Karpas-422 (cell line): ENCODE measurements at regions not wholly inside any gene's neighbourhood (a gene's known extent, or its start where the extent isn't known, plus 50 kb on each side); places are given as distances from the start of the nearest gene placed in this dataset.
"Not testable (repeated sequence)": the region's sequence is repeated elsewhere in the genome, so short reads cannot be mapped to it uniquely, and the experiment has no call there.

Source experiments
- DNase-seq: peaks from one replicate; pipeline ENCODE4 v3.0.0-alpha.2; 2015
- H2AFZ ChIP-seq: fragments of 200-600 bp; sonication (generic); 2 replicates; pipeline ENCODE4 v1.6.1; 2014; ENCODE audit warnings: antibody characterized with exemption, low read length, mixed read lengths
- H3K27ac ChIP-seq: fragments of 200-600 bp; sonication (generic); 2 replicates; pipeline ENCODE4 v1.5.1; 2014; ENCODE audit warnings: mild to moderate bottlenecking, low read length, moderate library complexity
- H3K27me3 ChIP-seq: fragments of 200-600 bp; sonication (generic); 2 replicates; pipeline ENCODE4 v1.6.1; 2014; ENCODE audit warnings: low read length, mixed read lengths
- H3K36me3 ChIP-seq: fragments of 200-600 bp; sonication (generic); 2 replicates; pipeline ENCODE4 v1.6.1; 2014; ENCODE audit warnings: low read length, mixed read lengths; ENCODE audit not compliant: insufficient read depth
- H3K4me1 ChIP-seq: fragments of 200-600 bp; sonication (generic); 2 replicates; pipeline ENCODE4 v1.6.1; 2014; ENCODE audit warnings: mild to moderate bottlenecking, low read length, mixed read lengths
- H3K4me2 ChIP-seq: fragments of 200-600 bp; sonication (generic); 2 replicates; pipeline ENCODE4 v1.6.1; 2014; ENCODE audit warnings: low read length, low read depth, mild to moderate bottlenecking; ENCODE audit not compliant: poor library complexity, severe bottlenecking
- H3K4me3 ChIP-seq: fragments of 200-600 bp; sonication (generic); 2 replicates; pipeline ENCODE4 v1.5.1; 2014; ENCODE audit warnings: mild to moderate bottlenecking, antibody characterized with exemption, low read length, mixed read lengths
- H3K79me2 ChIP-seq: fragments of 200-600 bp; sonication (generic); 2 replicates; pipeline ENCODE4 v1.6.1; 2014; ENCODE audit warnings: mild to moderate bottlenecking, low read length, mixed read lengths
- H3K9ac ChIP-seq: fragments of 200-600 bp; sonication (generic); 2 replicates; pipeline ENCODE4 v1.6.0; 2014; ENCODE audit warnings: low read length
- H3K9me2 ChIP-seq: fragments of 200-600 bp; sonication (generic), shearing (Covaris generic); replicated peaks from 2 replicates; pipeline ENCODE4 v1.6.0; 2014; ENCODE audit warnings: mild to moderate bottlenecking, low read length, moderate library complexity; ENCODE audit not compliant: insufficient read depth
- H3K9me3 ChIP-seq: fragments of 300-700, 200-600 bp; sonication (generic); 2 replicates; pipeline ENCODE4 v1.6.1; 2014; ENCODE audit warnings: low read length, mixed read lengths
- H4K20me1 ChIP-seq: fragments of 200-600 bp; sonication (generic); 2 replicates; pipeline ENCODE4 v1.6.1; 2014; ENCODE audit warnings: mild to moderate bottlenecking, antibody characterized with exemption, low read length, low read depth; ENCODE audit not compliant: insufficient read depth

DNA sequence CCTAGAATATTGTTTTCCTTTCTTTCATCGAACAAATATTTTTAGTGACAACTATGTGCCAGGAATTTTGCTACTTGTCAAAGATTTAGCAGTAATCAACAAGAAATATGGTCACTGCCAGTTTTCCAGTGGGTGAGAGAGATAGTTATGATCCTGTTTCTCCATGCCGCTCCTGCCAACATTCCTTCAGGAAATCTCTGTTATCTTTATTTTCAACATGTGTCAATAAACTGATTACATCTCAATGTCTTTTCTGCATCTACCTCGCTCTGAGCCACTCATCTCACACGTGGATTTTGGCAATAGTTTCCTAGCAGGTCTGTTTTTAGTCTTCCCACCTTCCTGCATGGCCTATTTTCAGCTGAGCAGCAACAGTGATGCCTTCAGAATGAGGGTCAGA, 650.0 kb upstream of the STXBP6 start:
- Histone ChIP-seq H3K4me1 (no peaks in the 10 kb centered on the region), H3K27me3 (no peaks in the 10 kb centered on the region), H3K9me3 (peaks cover 58% of the 10 kb centered on the region), H3K4me2 (no peak overlapping the region), H4K20me1 (no peaks in the 10 kb centered on the region), H3K4me3 (no peak overlapping the region), H3K9me2 (no peaks in the 10 kb centered on the region), H3K79me2 (no peaks in the 10 kb centered on the region), H2AFZ (no peak overlapping the region), H3K9ac (no peak overlapping the region), H3K27ac (no peak overlapping the region), H3K36me3 (no peaks in the 10 kb centered on the region)
- no peak for DNase-seq

DNA sequence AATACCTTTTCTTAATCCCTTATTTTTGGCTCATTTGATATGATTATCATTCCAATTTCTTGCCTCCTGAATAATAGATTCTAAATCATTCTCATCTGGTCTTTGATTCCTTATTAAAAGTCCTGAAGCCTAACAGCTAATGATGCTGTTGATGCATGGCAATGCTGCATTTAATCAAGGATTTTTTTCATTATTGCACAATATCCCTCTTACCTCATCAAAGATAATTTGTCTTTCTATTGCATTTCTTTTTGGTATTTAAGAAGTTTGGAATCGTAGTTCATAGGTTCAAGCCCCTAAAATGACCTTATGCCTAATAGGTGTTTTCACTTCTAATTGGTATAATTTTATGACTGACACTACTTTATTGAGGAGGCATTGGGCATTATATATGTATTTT, 648.2 kb upstream of the STXBP6 start:
- Histone ChIP-seq H3K79me2 (no peaks in the 10 kb centered on the region), H4K20me1 (no peaks in the 10 kb centered on the region), H3K36me3 (no peaks in the 10 kb centered on the region), H3K4me1 (no peaks in the 10 kb centered on the region), H2AFZ (no peak overlapping the region), H3K27me3 (no peaks in the 10 kb centered on the region), H3K27ac (no peak overlapping the region), H3K4me3 (no peak overlapping the region), H3K9me2 (no peaks in the 10 kb centered on the region), H3K4me2 (no peak overlapping the region), H3K9me3 (peaks cover 69% of the 10 kb centered on the region), H3K9ac (no peak overlapping the region)
- no peak for DNase-seq

DNA sequence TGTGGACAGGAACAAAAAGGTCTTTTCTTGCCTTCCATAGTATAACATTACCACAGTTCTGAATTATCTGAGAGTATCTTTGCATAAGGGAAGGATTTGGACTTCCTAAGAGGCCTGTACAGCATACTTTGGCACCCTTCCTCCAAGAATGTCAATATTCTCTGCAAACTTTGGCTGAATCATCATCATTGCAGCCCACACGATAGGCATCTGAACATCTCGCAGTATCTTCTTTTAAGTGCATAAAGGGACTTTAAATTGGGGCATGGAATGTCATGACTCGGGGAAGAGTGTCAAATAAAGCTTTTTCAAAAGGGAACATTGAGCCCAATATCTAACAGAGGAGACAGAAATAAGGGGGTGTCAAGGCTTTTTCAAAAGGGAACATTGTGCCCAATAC, 646.2 kb upstream of the STXBP6 start:
- Histone ChIP-seq H3K9me3 (peaks cover 68% of the 10 kb centered on the region), H3K27ac (no peak overlapping the region), H3K9ac (no peak overlapping the region), H3K4me3 (no peak overlapping the region), H2AFZ (no peak overlapping the region), H3K79me2 (no peaks in the 10 kb centered on the region), H3K4me1 (no peaks in the 10 kb centered on the region), H3K9me2 (no peaks in the 10 kb centered on the region), H4K20me1 (no peaks in the 10 kb centered on the region), H3K4me2 (no peak overlapping the region), H3K36me3 (no peaks in the 10 kb centered on the region), H3K27me3 (no peaks in the 10 kb centered on the region)
- no peak for DNase-seq

DNA sequence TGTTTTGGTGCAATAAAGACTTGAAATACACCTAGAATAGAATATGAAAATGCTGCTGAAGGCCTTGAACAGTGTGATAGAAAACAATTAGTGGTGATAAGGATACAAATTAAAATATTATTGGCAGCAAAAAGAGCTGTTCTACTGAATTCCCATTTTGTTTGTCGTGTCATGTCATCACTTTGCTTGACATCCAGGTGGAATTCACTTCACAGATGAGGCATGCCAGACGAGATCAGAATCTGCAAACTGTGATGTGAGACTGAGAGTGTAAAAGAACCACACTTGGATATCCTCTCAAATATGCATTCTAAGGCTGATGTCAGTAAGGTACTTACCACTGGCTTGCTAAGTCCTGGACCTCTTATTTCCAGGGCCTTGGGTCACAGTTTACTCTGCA, 635.1 kb upstream of the STXBP6 start:
- no peak overlapping the region for H3K27ac ChIP-seq
- no peak for DNase-seq
- no peaks in the 10 kb centered on the region for H3K9me2 ChIP-seq

DNA sequence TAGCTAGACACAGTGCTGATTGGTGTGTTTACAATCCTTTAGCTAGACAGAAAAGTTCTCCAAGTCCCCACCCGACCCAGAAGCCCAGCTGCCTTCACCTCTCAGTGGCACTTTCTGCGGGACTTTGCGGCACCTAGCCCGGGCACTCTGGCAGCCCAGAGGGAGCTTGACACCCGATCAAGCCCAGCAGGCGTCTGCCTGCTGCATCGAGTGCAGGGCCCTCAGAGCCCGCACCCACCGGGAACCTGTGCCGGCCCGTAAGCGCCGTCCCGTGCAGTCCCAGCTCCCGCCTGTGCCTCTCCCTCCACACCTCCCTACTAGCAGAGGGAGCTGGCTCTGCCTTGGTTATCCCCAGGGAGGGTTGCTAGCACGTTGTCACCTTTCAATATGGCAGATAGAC, 631.0 kb upstream of the STXBP6 start:
- Histone ChIP-seq H3K79me2 (no peaks in the 10 kb centered on the region), H3K27me3 (no peaks in the 10 kb centered on the region), H3K4me1 (no peaks in the 10 kb centered on the region), H4K20me1 (no peaks in the 10 kb centered on the region), H3K4me2 (no peak overlapping the region), H3K27ac (no peak overlapping the region), H2AFZ (no peak overlapping the region), H3K36me3 (no peaks in the 10 kb centered on the region), H3K4me3 (no peak overlapping the region), H3K9ac (no peak overlapping the region), H3K9me3 (peaks cover 76% of the 10 kb centered on the region), H3K9me2 (no peaks in the 10 kb centered on the region)
- DNase-seq = no peak

More for the DNA sequence above, 635.1 kb upstream of the STXBP6 start:
- H3K36me3 ChIP-seq = no peaks in the 10 kb centered on the region
- H2AFZ ChIP-seq = no peak overlapping the region
- H3K9ac ChIP-seq = no peak overlapping the region
- no peaks in the 10 kb centered on the region for H3K79me2 ChIP-seq
- H3K9me3 ChIP-seq = peaks cover 69% of the 10 kb centered on the region
- no peaks in the 10 kb centered on the region for H3K27me3 ChIP-seq
- H3K4me1 ChIP-seq = no peaks in the 10 kb centered on the region
- H4K20me1 ChIP-seq = no peaks in the 10 kb centered on the region
- no peak overlapping the region for H3K4me3 ChIP-seq
- no peak overlapping the region for H3K4me2 ChIP-seq

DNA sequence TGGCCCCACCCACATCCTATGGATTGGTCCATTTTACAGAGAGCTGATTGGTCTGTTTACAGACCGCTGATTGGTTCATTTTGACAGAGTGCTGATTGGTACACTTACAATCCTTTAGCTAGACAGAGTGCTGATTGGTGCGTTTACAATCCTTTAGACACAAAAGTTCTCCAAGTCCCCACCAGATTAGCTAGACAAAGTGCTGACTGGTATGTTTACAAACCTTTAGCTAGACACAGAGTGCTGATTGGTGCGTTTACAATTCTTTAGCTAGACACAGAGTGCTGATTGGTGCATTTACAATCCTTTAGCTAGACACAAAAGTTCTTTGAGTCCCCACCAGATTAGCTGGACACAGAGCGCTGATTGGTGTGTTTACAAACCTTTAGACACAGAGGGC, 630.6 kb upstream of the STXBP6 start:
- not testable (repeated sequence) for H3K9me2 ChIP-seq, H3K4me2 ChIP-seq, H2AFZ ChIP-seq, H3K4me1 ChIP-seq, H3K27me3 ChIP-seq, H3K27ac ChIP-seq, H3K36me3 ChIP-seq, H3K9ac ChIP-seq, H3K4me3 ChIP-seq, DNase-seq, H3K79me2 ChIP-seq, H4K20me1 ChIP-seq
- H3K9me3 ChIP-seq = peaks cover 72% of the 10 kb centered on the region

DNA sequence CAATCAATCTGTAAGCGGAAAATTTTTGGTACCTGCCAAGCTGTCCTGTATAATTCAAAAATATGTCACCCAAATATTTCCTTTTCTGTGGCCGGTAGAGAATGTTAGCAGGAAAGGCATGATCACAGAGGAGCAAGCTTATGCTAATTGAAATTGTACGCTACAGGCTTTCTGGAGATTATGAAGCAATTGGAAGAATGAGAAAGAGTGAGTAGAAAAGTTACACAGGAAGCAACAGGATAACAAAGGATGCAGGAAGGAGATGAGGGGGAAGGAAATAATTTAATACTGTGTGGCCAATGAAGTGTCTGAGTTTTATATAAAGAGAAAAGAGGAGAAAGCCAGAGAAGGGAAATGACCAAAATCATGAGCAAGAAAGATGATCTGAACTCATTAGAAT, 627.2 kb upstream of the STXBP6 start:
- no peak overlapping the region for H2AFZ ChIP-seq
- no peak overlapping the region for H3K4me3 ChIP-seq
- H3K9me3 ChIP-seq = peaks cover 59% of the 10 kb centered on the region
- no peaks in the 10 kb centered on the region for H3K4me1 ChIP-seq
- no peaks in the 10 kb centered on the region for H3K79me2 ChIP-seq
- H3K9me2 ChIP-seq = no peaks in the 10 kb centered on the region
- H3K36me3 ChIP-seq = no peaks in the 10 kb centered on the region
- no peaks in the 10 kb centered on the region for H4K20me1 ChIP-seq
- H3K4me2 ChIP-seq = no peak overlapping the region
- no peaks in the 10 kb centered on the region for H3K27me3 ChIP-seq
- DNase-seq = no peak
- H3K9ac ChIP-seq = no peak overlapping the region
- H3K27ac ChIP-seq = no peak overlapping the region

DNA sequence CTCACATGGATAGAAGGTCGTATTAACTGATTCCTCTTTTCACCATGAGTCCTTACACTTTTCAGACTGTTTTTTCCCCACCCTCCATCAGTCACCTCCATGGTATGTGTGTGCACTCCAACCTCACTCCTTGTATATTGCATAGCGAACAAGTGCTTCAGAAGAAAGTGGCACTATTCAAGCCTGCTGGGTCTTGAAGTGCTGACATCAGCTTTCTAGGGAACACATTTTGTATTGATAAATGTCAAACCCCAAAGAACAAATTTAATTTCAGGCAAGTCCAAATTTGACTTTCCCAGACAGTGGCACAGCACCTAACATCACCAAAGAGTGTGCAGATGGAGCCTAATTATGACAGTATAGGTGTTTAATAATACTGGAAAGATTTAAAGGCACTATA, 617.4 kb upstream of the STXBP6 start:
- Histone ChIP-seq H3K4me3 (no peak overlapping the region), H4K20me1 (no peaks in the 10 kb centered on the region)
- no peak for DNase-seq

DNA sequence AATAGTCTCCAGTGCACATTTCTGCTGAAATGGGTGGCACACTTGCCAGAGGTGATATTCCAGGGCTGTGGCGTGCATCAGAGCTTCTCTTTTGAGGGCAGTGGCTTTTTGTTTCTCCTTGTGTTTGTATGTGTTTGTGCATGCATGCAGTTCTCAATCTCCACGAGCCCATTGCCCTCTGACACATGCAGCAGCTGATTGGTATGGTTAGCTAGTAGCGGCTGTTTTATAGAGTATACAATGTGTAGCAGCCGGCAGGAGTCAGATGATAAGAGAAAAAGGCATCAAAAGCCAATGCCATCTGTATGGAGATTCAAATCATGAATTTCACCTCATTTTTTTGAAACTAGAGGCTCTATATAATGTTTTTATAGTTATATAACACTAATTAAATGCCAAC, 616.9 kb upstream of the STXBP6 start:
- no peaks in the 10 kb centered on the region for H3K4me1 ChIP-seq
- peaks cover 77% of the 10 kb centered on the region for H3K9me3 ChIP-seq
- H3K27me3 ChIP-seq = no peaks in the 10 kb centered on the region
- H4K20me1 ChIP-seq = no peaks in the 10 kb centered on the region
- H3K9ac ChIP-seq = no peak overlapping the region
- no peak overlapping the region for H2AFZ ChIP-seq
- no peak overlapping the region for H3K4me2 ChIP-seq
- H3K36me3 ChIP-seq = no peaks in the 10 kb centered on the region
- H3K27ac ChIP-seq = no peak overlapping the region
- H3K9me2 ChIP-seq = no peaks in the 10 kb centered on the region
- H3K79me2 ChIP-seq = no peaks in the 10 kb centered on the region
- H3K4me3 ChIP-seq = no peak overlapping the region
- no peak for DNase-seq

More for the DNA sequence above, 617.4 kb upstream of the STXBP6 start:
- H3K79me2 ChIP-seq = no peaks in the 10 kb centered on the region
- H3K9ac ChIP-seq = no peak overlapping the region
- H3K9me2 ChIP-seq = no peaks in the 10 kb centered on the region
- peaks cover 76% of the 10 kb centered on the region for H3K9me3 ChIP-seq
- no peak overlapping the region for H3K4me2 ChIP-seq
- H3K27ac ChIP-seq = no peak overlapping the region
- no peaks in the 10 kb centered on the region for H3K4me1 ChIP-seq
- H3K27me3 ChIP-seq = no peaks in the 10 kb centered on the region
- H3K36me3 ChIP-seq = no peaks in the 10 kb centered on the region
- no peak overlapping the region for H2AFZ ChIP-seq
